ENCODE measurements at regions not wholly inside any gene's neighbourhood (a gene's known extent, or its start where the extent isn't known, plus 50 kb on each side); places are given as distances from the start of the nearest gene placed in this dataset.
"Not testable (repeated sequence)": the region's sequence is repeated elsewhere in the genome, so short reads cannot be mapped to it uniquely, and the experiment has no call there.

DNA sequence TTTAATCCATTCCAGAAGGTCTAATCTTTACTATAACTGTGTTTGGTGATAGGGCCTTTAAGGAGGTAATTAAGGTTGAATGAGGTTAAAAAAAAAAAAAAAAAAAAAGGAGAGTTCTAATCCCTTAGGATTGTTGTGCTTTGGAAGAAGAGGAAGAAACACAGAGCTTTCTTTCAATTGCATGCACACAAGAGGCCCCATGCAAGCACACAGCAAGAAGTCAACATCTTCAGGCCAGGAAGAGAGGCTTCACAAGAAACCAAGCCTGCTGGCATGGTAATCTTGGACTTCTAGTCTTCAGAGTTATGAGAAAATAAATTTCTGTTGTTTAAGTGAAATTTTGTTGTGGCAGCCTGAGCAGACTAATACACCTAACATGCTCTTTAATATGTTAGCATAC, 118.6 kb downstream of the NAA11 start:
- no peak for DNase-seq (ENCODE audit: low read depth in 4 of 6, low spot score in 6 of 6)
- Histone ChIP-seq H3K36me3 (ENCODE audit: control insufficient read depth, insufficient read depth, low read length) (no peaks in the 10 kb centered on the region), H3K9me3 (ENCODE audit: control insufficient read depth, insufficient read depth, low read length) (no peaks in the 10 kb centered on the region), H3K27ac (ENCODE audit: low read depth, low read length) (no peak overlapping the region), H3K27me3 (ENCODE audit: control insufficient read depth, insufficient read depth, low read length) (no peaks in the 10 kb centered on the region), H3K4me3 (ENCODE audit: low read depth, low read length) (no peak overlapping the region), H3K4me1 (ENCODE audit: control insufficient read depth, insufficient read depth, low read length) (no peaks in the 10 kb centered on the region)

DNA sequence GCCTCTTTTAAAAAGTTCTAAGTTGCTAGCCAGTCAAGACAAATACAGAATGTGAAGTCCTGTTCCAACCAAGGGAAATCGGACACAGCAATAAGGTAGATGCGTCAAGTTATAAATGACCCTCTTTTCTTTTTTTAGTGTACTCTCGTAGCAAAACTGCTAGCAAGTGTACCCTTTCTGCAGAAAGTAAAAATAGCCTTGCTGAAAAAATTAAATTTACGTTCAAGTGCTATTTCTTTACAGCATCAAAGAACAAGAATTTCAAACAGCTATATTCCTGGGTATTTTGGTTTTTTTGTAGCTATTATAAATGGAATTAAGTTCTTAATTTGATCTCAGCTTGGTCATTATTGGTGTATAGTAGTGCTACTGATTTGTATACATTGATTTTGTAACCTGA, 119.2 kb downstream of the NAA11 start:
- Histone ChIP-seq H3K27me3 (ENCODE audit: control insufficient read depth, insufficient read depth, low read length) (no peaks in the 10 kb centered on the region), H3K9me3 (ENCODE audit: control insufficient read depth, insufficient read depth, low read length) (no peaks in the 10 kb centered on the region), H3K4me3 (ENCODE audit: low read depth, low read length) (no peak overlapping the region), H3K36me3 (ENCODE audit: control insufficient read depth, insufficient read depth, low read length) (no peaks in the 10 kb centered on the region), H3K4me1 (ENCODE audit: control insufficient read depth, insufficient read depth, low read length) (no peaks in the 10 kb centered on the region), H3K27ac (ENCODE audit: low read depth, low read length) (no peak overlapping the region)
- 76% methylated on average over 3 of the region's 4 CpGs for WGBS (ENCODE audit: insufficient coverage)
- DNase-seq (ENCODE audit: low read depth in 4 of 6, low spot score in 6 of 6), result no peak

DNA sequence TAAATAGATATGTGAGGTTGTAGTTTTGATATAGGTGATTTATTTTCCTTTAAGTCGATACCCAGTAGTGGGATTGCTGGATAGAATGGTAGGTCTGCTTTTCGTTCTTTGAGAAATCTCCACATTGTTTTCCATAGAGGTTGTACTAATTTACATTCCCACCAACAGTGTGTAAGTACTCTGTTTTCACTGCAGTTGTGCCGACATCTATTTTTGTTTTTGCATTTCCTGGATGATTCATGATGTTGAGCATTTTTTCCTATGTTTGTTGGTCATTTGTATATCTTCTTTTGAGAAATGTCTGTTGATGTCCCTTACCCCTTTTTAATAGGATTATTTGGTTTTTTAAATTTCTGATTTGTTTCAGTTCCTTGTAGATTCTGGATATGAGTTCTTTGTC, 120.7 kb downstream of the NAA11 start:
- Histone ChIP-seq H3K9me3 (ENCODE audit: control insufficient read depth, insufficient read depth, low read length) (no peaks in the 10 kb centered on the region), H3K27ac (ENCODE audit: low read depth, low read length) (no peak overlapping the region), H3K27me3 (ENCODE audit: control insufficient read depth, insufficient read depth, low read length) (no peaks in the 10 kb centered on the region), H3K4me1 (ENCODE audit: control insufficient read depth, insufficient read depth, low read length) (no peaks in the 10 kb centered on the region), H3K4me3 (ENCODE audit: low read depth, low read length) (no peak overlapping the region), H3K36me3 (ENCODE audit: control insufficient read depth, insufficient read depth, low read length) (no peaks in the 10 kb centered on the region)
- no peak for DNase-seq (ENCODE audit: low read depth in 4 of 6, low spot score in 6 of 6)
- WGBS (ENCODE audit: insufficient coverage), result no CpG with 5 or more reads among the region's 3 CpGs

DNA sequence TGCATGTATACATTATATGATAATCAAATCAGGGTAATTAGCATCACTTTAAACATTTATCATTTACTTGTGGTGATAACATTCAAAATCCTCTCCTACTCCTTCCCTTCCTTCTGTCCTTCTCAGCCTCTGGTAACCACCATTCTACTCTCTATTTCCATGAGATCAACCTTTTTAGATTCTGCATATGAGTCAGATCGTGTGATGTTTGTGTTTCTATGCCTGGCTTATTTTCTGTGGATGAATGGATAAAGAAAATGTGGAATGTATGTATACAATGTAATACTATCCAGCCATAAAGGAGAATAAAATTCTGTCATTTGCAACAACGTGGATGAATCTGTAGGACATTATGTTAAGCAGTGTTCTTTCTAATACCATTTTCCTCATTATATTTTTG, 123.9 kb downstream of the NAA11 start:
- H3K36me3 ChIP-seq (ENCODE audit: control insufficient read depth, insufficient read depth, low read length), result no peaks in the 10 kb centered on the region
- H3K4me1 ChIP-seq (ENCODE audit: control insufficient read depth, insufficient read depth, low read length), result no peaks in the 10 kb centered on the region
- H3K4me3 ChIP-seq (ENCODE audit: low read depth, low read length), result no peak overlapping the region
- no peaks in the 10 kb centered on the region for H3K9me3 ChIP-seq (ENCODE audit: control insufficient read depth, insufficient read depth, low read length)
- no peaks in the 10 kb centered on the region for H3K27me3 ChIP-seq (ENCODE audit: control insufficient read depth, insufficient read depth, low read length)
- no CpG with 5 or more reads among the region's 2 CpGs for WGBS (ENCODE audit: insufficient coverage)
- no peak for DNase-seq (ENCODE audit: low read depth in 4 of 6, low spot score in 6 of 6)
- H3K27ac ChIP-seq (ENCODE audit: low read depth, low read length), result no peak overlapping the region

DNA sequence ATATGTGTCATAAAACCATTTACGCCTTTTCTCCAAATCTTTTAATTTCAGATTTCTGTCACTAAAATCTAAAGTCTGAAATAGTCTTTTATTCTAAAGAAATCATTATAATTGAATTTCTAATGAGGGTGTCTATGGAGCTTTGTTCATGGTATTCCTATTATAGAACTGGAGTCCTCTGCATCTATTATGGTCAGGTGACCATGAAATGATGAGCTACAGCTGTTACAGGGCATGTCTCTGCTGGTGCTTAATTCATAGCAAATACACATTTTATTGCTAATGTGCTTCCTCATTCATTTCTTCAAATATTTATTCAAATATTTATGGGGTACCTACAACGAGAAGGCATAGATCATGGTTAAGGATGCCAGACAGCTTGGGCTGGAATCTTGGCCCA, 126.1 kb downstream of the NAA11 start:
- no CpG with 5 or more reads among the region's 2 CpGs for WGBS (ENCODE audit: insufficient coverage)
- DNase-seq (ENCODE audit: low read depth in 4 of 6, low spot score in 6 of 6), result no peak
- H3K4me3 ChIP-seq (ENCODE audit: low read depth, low read length), result no peak overlapping the region

DNA sequence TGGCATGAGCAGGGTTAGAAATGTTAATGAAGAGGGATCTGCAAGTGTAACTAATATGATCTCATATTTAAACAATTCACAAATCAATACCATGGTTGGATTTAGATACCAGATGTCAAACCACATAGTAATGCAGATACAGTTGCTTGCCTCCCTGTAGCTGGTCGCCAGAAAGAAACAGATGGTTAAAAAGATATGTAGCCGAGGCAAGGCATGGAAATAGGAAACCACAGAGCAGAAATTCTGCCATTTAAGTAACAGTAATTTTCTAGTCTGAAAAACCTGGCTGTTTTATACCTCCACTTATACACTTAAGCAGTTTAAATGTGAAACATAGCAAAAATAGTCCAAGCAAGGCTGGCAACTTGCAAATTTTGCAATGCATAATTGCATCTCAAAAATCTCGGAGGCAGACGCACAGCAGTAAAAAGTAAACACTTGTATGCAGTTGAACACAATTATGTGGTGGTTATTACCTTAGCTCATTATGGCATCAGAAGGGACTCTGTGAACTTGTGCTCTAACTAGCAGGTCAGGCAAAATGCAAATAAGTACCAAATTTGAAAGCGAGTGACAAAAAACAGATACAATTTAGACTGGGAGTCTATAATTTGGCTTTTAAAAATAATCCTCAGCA, 126.8 kb downstream of the NAA11 start:
- Histone ChIP-seq H3K36me3 (ENCODE audit: control insufficient read depth, insufficient read depth, low read length) (no peaks in the 10 kb centered on the region), H3K4me3 (ENCODE audit: low read depth, low read length) (no peak overlapping the region), H3K4me1 (ENCODE audit: control insufficient read depth, insufficient read depth, low read length) (no peaks in the 10 kb centered on the region), H3K27me3 (ENCODE audit: control insufficient read depth, insufficient read depth, low read length) (no peaks in the 10 kb centered on the region), H3K27ac (ENCODE audit: low read depth, low read length) (no peak overlapping the region), H3K9me3 (ENCODE audit: control insufficient read depth, insufficient read depth, low read length) (no peaks in the 10 kb centered on the region)
- DNase-seq (ENCODE audit: low read depth in 4 of 6, low spot score in 6 of 6), result peak in 2 of 6 donors; percentile 78 to 81
- 65% methylated on average over 2 of the region's 5 CpGs for WGBS (ENCODE audit: insufficient coverage)

More for the DNA sequence above, 126.1 kb downstream of the NAA11 start:
- Histone ChIP-seq H3K36me3 (ENCODE audit: control insufficient read depth, insufficient read depth, low read length) (no peaks in the 10 kb centered on the region), H3K27ac (ENCODE audit: low read depth, low read length) (no peak overlapping the region), H3K9me3 (ENCODE audit: control insufficient read depth, insufficient read depth, low read length) (no peaks in the 10 kb centered on the region), H3K27me3 (ENCODE audit: control insufficient read depth, insufficient read depth, low read length) (no peaks in the 10 kb centered on the region), H3K4me1 (ENCODE audit: control insufficient read depth, insufficient read depth, low read length) (no peaks in the 10 kb centered on the region)

DNA sequence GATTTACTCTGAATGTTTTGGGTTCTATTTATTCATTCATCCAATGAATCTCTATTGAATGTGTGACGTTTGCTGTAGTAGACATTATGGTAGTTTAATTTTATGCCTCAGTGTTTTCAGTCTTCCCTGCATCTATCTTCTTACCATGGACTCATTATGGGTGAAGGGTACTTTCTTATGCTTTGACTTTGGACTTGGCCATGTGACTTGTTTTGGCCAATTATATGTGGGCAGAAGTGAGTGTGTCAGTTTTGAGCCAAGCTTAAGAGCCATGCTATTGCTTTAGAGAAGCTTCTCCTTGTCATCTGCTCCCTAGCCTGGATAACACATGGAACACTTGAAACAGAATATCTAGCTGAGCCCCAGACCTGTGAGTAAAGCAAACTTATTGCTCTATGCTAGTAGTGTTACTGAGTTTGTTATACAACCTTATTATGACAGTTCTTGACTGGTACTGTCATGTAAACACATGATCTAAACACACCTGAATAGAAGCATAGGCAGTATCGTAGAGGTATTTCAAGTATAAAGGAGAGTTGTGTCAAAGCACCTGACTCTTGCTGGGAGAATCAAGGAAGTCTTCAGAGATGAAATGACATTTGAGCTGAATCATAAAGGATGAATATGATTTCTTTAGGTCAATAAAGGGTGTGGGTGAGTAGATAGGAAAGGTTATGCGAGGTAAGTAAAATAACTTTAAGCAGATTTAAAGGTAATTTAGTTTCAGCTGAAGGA, 128.4 kb downstream of the NAA11 start:
- Histone ChIP-seq H3K27ac (ENCODE audit: low read depth, low read length) (no peak overlapping the region), H3K4me3 (ENCODE audit: low read depth, low read length) (no peak overlapping the region), H3K27me3 (ENCODE audit: control insufficient read depth, insufficient read depth, low read length) (no peaks in the 10 kb centered on the region), H3K9me3 (ENCODE audit: control insufficient read depth, insufficient read depth, low read length) (no peaks in the 10 kb centered on the region), H3K36me3 (ENCODE audit: control insufficient read depth, insufficient read depth, low read length) (no peaks in the 10 kb centered on the region), H3K4me1 (ENCODE audit: control insufficient read depth, insufficient read depth, low read length) (no peaks in the 10 kb centered on the region)
- 94% methylated on average over 2 of the region's 3 CpGs for WGBS (ENCODE audit: insufficient coverage)
- no peak for DNase-seq (ENCODE audit: low read depth in 4 of 6, low spot score in 6 of 6)

DNA sequence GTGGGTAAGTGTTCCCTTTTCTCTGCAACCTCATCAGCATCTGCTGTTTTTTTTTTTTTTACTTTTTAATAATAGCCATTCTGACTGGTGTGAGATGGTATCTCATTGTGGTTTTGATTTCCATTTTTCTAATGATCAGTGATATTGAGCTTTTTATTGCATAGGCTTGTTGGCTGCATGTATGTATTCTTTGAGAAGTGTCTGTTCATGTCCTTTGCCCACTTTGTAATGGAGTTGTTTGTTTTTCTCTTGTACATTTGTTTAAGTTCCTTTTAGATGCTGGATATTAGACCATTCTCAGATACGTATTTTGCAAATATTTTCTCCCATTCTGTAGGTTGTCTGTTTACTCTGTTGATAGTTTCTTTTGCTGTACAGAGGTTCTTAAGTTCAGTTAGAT, 134.6 kb downstream of the NAA11 start:
- H3K27me3 ChIP-seq (ENCODE audit: control insufficient read depth, insufficient read depth, low read length); H3K27ac ChIP-seq (ENCODE audit: low read depth, low read length); H3K4me1 ChIP-seq (ENCODE audit: control insufficient read depth, insufficient read depth, low read length); H3K36me3 ChIP-seq (ENCODE audit: control insufficient read depth, insufficient read depth, low read length); H3K4me3 ChIP-seq (ENCODE audit: low read depth, low read length); DNase-seq (ENCODE audit: low read depth in 4 of 6, low spot score in 6 of 6); H3K9me3 ChIP-seq (ENCODE audit: control insufficient read depth, insufficient read depth, low read length): not testable (repeated sequence)
- WGBS (ENCODE audit: insufficient coverage), result no CpG with 5 or more reads among the region's 1 CpG

DNA sequence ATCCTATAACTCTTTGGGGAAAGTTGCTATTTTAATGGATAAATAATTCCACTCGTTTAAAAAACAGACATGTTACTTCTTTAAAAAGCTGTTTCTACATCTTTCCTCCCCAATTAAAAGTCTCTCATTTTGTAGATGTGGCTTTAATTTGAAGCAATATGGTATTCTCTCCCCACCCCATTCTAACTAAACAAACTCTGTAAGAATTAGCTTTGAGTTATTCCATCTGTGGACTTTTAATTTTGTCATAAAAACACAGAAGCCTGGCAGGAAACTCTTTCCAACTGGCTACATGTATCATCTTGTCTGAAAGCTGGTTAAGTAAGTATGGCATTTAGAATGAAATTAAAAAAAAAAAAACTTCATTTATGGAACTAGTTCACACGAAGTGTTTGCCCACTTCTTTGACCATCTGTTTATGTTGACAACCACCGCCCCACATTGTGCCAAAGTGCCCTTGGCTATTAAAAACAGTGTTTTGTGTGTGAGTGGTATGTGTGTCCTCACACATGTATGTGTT, 140.3 kb downstream of the NAA11 start:
- H3K4me3 ChIP-seq (ENCODE audit: low read depth, low read length), result no peak overlapping the region
- H3K36me3 ChIP-seq (ENCODE audit: control insufficient read depth, insufficient read depth, low read length), result no peaks in the 10 kb centered on the region
- H3K4me1 ChIP-seq (ENCODE audit: control insufficient read depth, insufficient read depth, low read length), result no peaks in the 10 kb centered on the region
- no peak overlapping the region for H3K27ac ChIP-seq (ENCODE audit: low read depth, low read length)
- no CpG with 5 or more reads among the region's 3 CpGs for WGBS (ENCODE audit: insufficient coverage)
- DNase-seq (ENCODE audit: low read depth in 4 of 6, low spot score in 6 of 6), result peak in 1 of 6 donors; percentile 90
- no peaks in the 10 kb centered on the region for H3K27me3 ChIP-seq (ENCODE audit: control insufficient read depth, insufficient read depth, low read length)
- H3K9me3 ChIP-seq (ENCODE audit: control insufficient read depth, insufficient read depth, low read length), result peaks cover 2% of the 10 kb centered on the region

DNA sequence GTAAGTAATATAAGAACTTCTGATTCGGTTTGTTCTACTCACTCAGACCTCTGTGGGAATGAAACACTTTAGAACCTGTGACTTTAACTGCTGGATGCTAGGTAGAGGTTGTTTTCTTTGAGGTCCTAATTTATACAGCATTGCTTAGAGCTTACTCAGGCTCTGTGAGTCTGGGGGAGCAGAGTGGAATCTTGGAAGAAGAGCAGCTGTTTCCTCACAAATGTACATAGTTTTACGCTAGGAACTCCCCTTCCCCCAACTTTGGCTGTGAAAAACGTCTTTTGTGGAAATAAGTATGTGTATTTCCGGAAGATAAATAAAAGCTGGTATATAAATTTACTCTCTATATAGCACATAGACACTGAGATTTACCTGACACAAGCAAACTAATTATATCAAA, 141.4 kb downstream of the NAA11 start:
- H3K9me3 ChIP-seq (ENCODE audit: control insufficient read depth, insufficient read depth, low read length), result peaks cover 2% of the 10 kb centered on the region
- no peaks in the 10 kb centered on the region for H3K36me3 ChIP-seq (ENCODE audit: control insufficient read depth, insufficient read depth, low read length)
- no peaks in the 10 kb centered on the region for H3K27me3 ChIP-seq (ENCODE audit: control insufficient read depth, insufficient read depth, low read length)
- peak in 1 of 6 donors; percentile 35 for DNase-seq (ENCODE audit: low read depth in 4 of 6, low spot score in 6 of 6)
- WGBS (ENCODE audit: insufficient coverage), result no CpG with 5 or more reads among the region's 4 CpGs
- no peak overlapping the region for H3K27ac ChIP-seq (ENCODE audit: low read depth, low read length)
- H3K4me1 ChIP-seq (ENCODE audit: control insufficient read depth, insufficient read depth, low read length), result no peaks in the 10 kb centered on the region
- no peak overlapping the region for H3K4me3 ChIP-seq (ENCODE audit: low read depth, low read length)
